C4-2B (cell line): ENCODE measurements at regions not wholly inside any gene's neighbourhood (a gene's known extent, or its start where the extent isn't known, plus 50 kb on each side); places are given as distances from the start of the nearest gene placed in this dataset.

Source experiments
- H3K27ac ChIP-seq: fragments of 450-650 bp; 2 replicates; pipeline ENCODE4 v1.5.1; 2017
- ZFX ChIP-seq: fragments of 450-650 bp; IDR thresholded peaks from 2 replicates; pipeline ENCODE4 v1.6.1; 2017
- TF ChIP-seq, protein P1 (sequence below): fragments of 450-650 bp; conservative IDR thresholded peaks from 2 replicates; pipeline ENCODE4 v1.5.1; 2017; ENCODE audit warnings: mild to moderate bottlenecking

DNA sequence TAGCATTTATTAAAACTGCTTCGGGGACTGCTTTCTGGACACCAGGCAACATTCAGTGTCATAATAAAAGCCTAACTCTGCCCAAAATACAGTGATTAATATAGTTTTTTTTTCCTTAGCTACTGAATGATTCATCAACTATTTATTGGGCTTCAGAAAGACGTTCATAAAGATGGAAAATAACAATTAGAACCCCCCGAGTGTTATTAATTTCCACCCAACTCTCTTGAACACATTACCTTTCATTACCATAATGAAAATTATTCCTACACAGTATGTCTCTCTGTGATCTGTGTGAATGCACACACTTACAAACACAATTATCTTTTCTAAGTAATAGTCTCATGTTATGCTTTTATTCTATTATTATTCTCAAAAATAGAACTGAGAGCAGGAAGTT, 473.0 kb downstream of the ADAMTS20 start:
- H3K27ac ChIP-seq, result no peak overlapping the region
- no peak for TF ChIP-seq ZFX
- TF ChIP-seq, protein P1, sequence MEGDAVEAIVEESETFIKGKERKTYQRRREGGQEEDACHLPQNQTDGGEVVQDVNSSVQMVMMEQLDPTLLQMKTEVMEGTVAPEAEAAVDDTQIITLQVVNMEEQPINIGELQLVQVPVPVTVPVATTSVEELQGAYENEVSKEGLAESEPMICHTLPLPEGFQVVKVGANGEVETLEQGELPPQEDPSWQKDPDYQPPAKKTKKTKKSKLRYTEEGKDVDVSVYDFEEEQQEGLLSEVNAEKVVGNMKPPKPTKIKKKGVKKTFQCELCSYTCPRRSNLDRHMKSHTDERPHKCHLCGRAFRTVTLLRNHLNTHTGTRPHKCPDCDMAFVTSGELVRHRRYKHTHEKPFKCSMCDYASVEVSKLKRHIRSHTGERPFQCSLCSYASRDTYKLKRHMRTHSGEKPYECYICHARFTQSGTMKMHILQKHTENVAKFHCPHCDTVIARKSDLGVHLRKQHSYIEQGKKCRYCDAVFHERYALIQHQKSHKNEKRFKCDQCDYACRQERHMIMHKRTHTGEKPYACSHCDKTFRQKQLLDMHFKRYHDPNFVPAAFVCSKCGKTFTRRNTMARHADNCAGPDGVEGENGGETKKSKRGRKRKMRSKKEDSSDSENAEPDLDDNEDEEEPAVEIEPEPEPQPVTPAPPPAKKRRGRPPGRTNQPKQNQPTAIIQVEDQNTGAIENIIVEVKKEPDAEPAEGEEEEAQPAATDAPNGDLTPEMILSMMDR, result no peak

DNA sequence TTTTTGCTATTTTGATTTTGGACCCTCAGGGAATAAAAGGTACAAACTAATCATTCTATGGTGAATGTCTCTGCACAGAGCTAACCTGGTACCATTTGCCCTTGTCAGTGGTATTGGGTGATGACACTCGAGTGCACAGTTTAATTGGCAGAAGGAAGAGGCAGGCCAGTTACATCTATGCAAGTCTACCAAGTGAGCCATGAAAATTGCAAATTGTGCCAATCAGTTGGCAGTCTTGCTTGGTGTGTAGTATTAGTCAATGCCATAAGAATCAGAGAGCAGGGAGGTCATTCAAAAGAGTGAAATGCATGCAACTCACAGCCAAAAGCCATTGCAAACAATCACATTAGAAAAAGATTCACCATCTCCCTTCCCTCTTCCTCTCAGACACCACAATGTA, 479.6 kb downstream of the ADAMTS20 start:
- H3K27ac ChIP-seq, result no peak overlapping the region
- no peak for TF ChIP-seq ZFX
- TF ChIP-seq, protein P1, result no peak

DNA sequence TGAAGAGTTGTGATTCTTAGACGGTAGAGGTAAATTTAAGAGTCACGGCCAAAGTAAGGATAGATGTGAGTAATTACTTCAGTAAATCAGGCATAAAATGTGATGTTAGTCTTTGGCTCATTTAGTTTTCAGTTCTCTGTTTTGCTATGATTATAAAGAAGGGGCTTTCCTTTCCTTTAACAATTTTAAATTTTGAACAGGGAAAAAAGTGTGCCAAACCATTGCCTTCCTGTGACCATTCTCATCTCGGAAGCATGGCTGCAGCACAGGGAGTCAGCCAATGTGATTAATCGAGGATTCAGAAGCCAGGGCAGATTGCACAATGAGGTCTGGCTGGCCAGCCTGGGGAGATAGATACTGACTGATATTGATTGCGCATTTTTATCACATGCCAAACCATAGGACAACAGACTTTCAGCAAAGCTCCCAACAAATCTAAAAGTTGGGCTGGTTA, 480.2 kb upstream of the PRICKLE1 start:
- TF ChIP-seq ZFX, result no peak
- TF ChIP-seq, protein P1, result no peak

DNA sequence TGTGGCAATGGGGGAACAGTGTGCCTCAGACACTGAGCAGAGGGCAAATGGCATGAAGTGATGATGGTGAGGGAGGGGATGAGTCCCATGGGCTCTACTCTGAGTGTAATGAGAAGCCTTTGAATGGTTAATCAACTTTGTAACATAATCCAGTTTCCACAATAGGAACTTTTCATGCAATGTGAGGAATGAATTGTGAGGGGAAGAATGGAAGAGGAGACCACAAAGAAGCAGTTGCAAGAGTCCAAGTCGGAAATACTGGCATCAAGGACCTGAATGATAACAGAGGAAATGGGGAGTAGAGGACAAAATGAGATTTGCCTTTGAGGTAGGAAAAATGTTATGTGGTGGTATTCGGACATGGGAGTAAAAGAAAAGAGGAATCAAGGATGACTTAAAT, 476.9 kb upstream of the PRICKLE1 start:
- no peak for TF ChIP-seq ZFX
- TF ChIP-seq, protein P1, result no peak
- H3K27ac ChIP-seq, result no peak overlapping the region

More for the DNA sequence above, 480.2 kb upstream of the PRICKLE1 start:
- no peak overlapping the region for H3K27ac ChIP-seq

DNA sequence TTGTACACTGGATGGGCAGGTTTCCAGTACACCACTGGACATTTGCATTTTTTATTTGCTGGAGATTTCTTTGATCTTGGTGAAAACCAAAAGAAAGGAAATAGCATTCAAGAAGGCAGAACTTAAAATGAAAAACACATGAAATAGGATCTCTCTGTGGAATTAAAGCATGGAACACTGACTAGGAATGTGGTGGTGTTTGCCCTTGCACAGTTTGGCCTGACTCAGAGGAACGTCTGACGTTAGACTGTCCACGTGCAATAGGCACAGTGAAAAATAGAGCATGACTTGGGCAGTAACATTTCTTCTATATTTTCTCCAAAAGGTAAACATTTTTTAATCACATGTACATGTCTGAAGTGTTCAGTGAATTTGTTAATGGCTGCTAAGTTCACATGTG, 474.1 kb upstream of the PRICKLE1 start:
- TF ChIP-seq, protein P1, result no peak
- no peak for TF ChIP-seq ZFX
- no peak overlapping the region for H3K27ac ChIP-seq

DNA sequence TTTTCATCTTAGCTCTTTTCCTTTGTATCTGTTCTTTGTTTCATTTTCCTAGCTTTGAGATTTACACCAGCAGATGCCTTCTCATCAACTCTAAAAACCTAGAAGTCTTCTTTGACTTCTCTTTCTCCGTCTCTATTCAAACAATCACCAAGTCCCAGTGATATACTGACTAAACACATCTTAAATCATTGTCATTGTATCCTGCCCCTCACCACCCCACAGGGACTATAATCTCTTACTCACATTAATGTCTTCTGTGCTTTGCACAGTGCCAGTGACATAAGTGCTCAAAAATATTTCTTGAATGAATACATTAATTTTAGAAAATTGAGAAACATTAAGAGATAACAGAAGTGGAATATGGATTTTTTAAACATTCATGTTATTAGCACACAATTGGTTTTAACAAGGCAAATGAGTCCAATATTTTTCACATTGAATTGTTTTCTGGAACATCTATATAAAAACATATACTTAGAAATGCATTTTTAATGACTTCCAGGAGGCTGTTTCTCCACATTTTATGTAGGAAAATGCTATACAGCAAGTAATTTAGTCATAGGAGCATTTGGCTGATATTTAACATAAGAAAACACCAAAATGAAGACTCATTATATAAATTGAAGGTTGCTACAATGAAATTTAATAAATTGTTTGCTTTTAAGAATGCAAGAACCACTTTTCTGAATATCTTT, 472.8 kb upstream of the PRICKLE1 start:
- TF ChIP-seq, protein P1, result no peak
- no peak for TF ChIP-seq ZFX
- H3K27ac ChIP-seq, result no peak overlapping the region

DNA sequence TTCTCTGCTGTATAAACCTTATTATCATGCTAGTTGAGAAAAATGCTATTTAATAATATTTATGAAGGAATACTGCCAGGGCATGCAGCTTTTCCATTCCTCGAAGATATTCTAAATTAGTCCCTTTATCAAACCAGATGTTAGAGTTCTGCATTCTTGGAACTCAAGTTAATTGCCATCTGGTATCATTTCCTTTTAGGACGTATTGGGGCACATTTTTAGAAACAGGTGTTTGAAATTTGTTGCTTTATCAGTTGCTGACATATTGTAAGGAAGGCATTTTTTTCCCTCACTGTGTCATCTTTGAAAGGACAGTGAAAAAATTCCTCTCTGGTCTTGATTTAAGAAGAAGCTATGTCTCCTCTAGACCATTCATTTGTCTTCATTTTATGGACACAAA, 471.2 kb upstream of the PRICKLE1 start:
- no peak for TF ChIP-seq ZFX
- TF ChIP-seq, protein P1, result no peak
- no peak overlapping the region for H3K27ac ChIP-seq
